ENCODE measurements at regions not wholly inside any gene's neighbourhood (a gene's known extent, or its start where the extent isn't known, plus 50 kb on each side); places are given as distances from the start of the nearest gene placed in this dataset.

GRCh38 chr16:73853968-73854367, 442.6 kb upstream of the PSMD7 start:
- ChIA-PET POLR2A (no interaction called here), CTCF (no interaction called here), RAD21 (ENCODE audit: low non-redundant PET in 1 of 2, low total read pairs in 2 of 2, uncharacterized antibody in 2 of 2, unreplicated experiment in 2 of 2) (no interaction called here)
- DNase-seq (ENCODE audit: low read depth, low spot score) = no peak
- H3K4me1 ChIP-seq (ENCODE audit: control insufficient read depth in 1 of 2, insufficient read depth in 2 of 2, low read length in 2 of 2) = no peaks in the 10 kb centered on the region
- H3K9me2 ChIP-seq (ENCODE audit: insufficient read depth) = no peaks in the 10 kb centered on the region
- no peak overlapping the region for H2AFZ ChIP-seq (ENCODE audit: low read depth, low read length, poor library complexity, severe bottlenecking)
- no peak for ATAC-seq
- H3K27me3 ChIP-seq (ENCODE audit: insufficient read depth, low read length) = peaks cover 21% of the 10 kb centered on the region
- intact Hi-C loops (cut with micrococcal nuclease) = no loop called here
- no peak overlapping the region for H3K27ac ChIP-seq (ENCODE audit: low read depth, low read length)
- H3K4me3 ChIP-seq (replicated peaks in 1 of 2; ENCODE audit: low read depth in 1 of 2, low read length in 2 of 2) = no peak overlapping the region
- H3K9ac ChIP-seq (ENCODE audit: low read length) = no peak overlapping the region
- H4K20me1 ChIP-seq (ENCODE audit: insufficient read depth) = no peaks in the 10 kb centered on the region
- H3K79me2 ChIP-seq (ENCODE audit: insufficient read depth, low read length) = no peaks in the 10 kb centered on the region
- no peak overlapping the region for H3K4me2 ChIP-seq (ENCODE audit: low read length)
- BruUV-seq (replicated peaks) = no TSS peak
- TF ChIP-seq POLR2A (IDR thresholded peaks at IDR 0.05; ENCODE audit: borderline replicate concordance, extremely low read depth, insufficient read depth, insufficient read length) (no peak), ATF3 (IDR thresholded peaks at IDR 0.05) (no peak)
- no peaks in the 10 kb centered on the region for H3K36me3 ChIP-seq (ENCODE audit: control insufficient read depth in 1 of 2, insufficient read depth in 2 of 2, low read length in 2 of 2)
- no peaks in the 10 kb centered on the region for H3K9me3 ChIP-seq (ENCODE audit: control insufficient read depth in 1 of 2, insufficient read depth in 1 of 2, low read depth in 1 of 2, low read length in 2 of 2)

DNA sequence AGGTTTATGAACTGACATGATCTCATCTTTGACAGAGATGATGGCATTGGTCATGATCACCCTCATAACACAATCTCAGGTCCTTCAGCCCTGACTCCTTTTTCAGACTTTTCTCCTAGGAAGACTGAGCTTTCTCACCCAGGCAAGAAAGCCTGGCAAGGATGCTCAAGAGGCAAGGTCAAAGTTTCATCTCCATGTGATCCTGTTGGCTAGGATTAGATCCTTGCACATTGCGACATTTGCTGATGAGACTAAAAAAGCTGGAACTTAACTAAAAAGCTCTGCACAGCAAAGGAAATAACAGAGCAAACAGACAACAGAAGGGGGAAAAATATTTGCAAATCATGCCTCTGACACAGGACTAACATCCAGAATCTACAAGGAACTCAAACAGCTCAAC, 444.1 kb upstream of the PSMD7 start:
- H3K4me1 ChIP-seq (ENCODE audit: control insufficient read depth in 1 of 2, insufficient read depth in 2 of 2, low read length in 2 of 2) = no peaks in the 10 kb centered on the region
- H3K9me2 ChIP-seq (ENCODE audit: insufficient read depth) = no peaks in the 10 kb centered on the region
- H3K79me2 ChIP-seq (ENCODE audit: insufficient read depth, low read length) = no peaks in the 10 kb centered on the region
- no peak overlapping the region for H3K27ac ChIP-seq (ENCODE audit: low read depth, low read length)
- no peak overlapping the region for H3K4me2 ChIP-seq (ENCODE audit: low read length)
- DNase-seq (ENCODE audit: low read depth, low spot score) (no peak), ATAC-seq (no peak)
- POLR2A ChIA-PET = no interaction called here
- H3K9ac ChIP-seq (ENCODE audit: low read length) = no peak overlapping the region
- no peaks in the 10 kb centered on the region for H3K9me3 ChIP-seq (ENCODE audit: control insufficient read depth in 1 of 2, insufficient read depth in 1 of 2, low read depth in 1 of 2, low read length in 2 of 2)
- BruUV-seq (replicated peaks) = no TSS peak
- no peak overlapping the region for H3K4me3 ChIP-seq (replicated peaks in 1 of 2; ENCODE audit: low read depth in 1 of 2, low read length in 2 of 2)
- intact Hi-C loops (cut with micrococcal nuclease) = no loop called here
- CTCF ChIA-PET = no interaction called here
- no peak overlapping the region for H2AFZ ChIP-seq (ENCODE audit: low read depth, low read length, poor library complexity, severe bottlenecking)
- H3K27me3 ChIP-seq (ENCODE audit: insufficient read depth, low read length) = peaks cover 20% of the 10 kb centered on the region
- no peaks in the 10 kb centered on the region for H3K36me3 ChIP-seq (ENCODE audit: control insufficient read depth in 1 of 2, insufficient read depth in 2 of 2, low read length in 2 of 2)
- RAD21 ChIA-PET (ENCODE audit: low non-redundant PET in 1 of 2, low total read pairs in 2 of 2, uncharacterized antibody in 2 of 2, unreplicated experiment in 2 of 2) = no interaction called here
- TF ChIP-seq CBX3 (IDR thresholded peaks at IDR 0.05; ENCODE audit: low read depth) = no peak
- TF ChIP-seq POLR2A (IDR thresholded peaks at IDR 0.05; ENCODE audit: borderline replicate concordance, extremely low read depth, insufficient read depth, insufficient read length) = no peak
- TF ChIP-seq ZFX (IDR thresholded peaks at IDR 0.05) = no peak
- TF ChIP-seq, protein P1, sequence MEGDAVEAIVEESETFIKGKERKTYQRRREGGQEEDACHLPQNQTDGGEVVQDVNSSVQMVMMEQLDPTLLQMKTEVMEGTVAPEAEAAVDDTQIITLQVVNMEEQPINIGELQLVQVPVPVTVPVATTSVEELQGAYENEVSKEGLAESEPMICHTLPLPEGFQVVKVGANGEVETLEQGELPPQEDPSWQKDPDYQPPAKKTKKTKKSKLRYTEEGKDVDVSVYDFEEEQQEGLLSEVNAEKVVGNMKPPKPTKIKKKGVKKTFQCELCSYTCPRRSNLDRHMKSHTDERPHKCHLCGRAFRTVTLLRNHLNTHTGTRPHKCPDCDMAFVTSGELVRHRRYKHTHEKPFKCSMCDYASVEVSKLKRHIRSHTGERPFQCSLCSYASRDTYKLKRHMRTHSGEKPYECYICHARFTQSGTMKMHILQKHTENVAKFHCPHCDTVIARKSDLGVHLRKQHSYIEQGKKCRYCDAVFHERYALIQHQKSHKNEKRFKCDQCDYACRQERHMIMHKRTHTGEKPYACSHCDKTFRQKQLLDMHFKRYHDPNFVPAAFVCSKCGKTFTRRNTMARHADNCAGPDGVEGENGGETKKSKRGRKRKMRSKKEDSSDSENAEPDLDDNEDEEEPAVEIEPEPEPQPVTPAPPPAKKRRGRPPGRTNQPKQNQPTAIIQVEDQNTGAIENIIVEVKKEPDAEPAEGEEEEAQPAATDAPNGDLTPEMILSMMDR (IDR thresholded peaks at IDR 0.05 in 2 of 3, conservative IDR thresholded peaks at IDR 0.05 in 1 of 3; ENCODE audit: borderline replicate concordance in 1 of 3, insufficient read depth in 1 of 3, low read depth in 2 of 3, low read length in 2 of 3) = no peak
- TF ChIP-seq ZNF274 (IDR thresholded peaks at IDR 0.05; ENCODE audit: low read depth, low read length) = no peak
- no peak for TF ChIP-seq CEBPB (IDR thresholded peaks at IDR 0.05; ENCODE audit: low read depth)
- no peak for TF ChIP-seq FOSL1 (IDR thresholded peaks at IDR 0.05; ENCODE audit: low read depth)
- no peak for TF ChIP-seq EZH2 (IDR thresholded peaks at IDR 0.05)
- no peak for TF ChIP-seq ATF3 (IDR thresholded peaks at IDR 0.05)
- no peak for TF ChIP-seq RAD21 (IDR thresholded peaks at IDR 0.05; ENCODE audit: low read depth)
- TF ChIP-seq MAX (IDR thresholded peaks at IDR 0.05) = no peak
- no peak for TF ChIP-seq SRF (IDR thresholded peaks at IDR 0.05; ENCODE audit: low read depth)
- TF ChIP-seq, protein P2, sequence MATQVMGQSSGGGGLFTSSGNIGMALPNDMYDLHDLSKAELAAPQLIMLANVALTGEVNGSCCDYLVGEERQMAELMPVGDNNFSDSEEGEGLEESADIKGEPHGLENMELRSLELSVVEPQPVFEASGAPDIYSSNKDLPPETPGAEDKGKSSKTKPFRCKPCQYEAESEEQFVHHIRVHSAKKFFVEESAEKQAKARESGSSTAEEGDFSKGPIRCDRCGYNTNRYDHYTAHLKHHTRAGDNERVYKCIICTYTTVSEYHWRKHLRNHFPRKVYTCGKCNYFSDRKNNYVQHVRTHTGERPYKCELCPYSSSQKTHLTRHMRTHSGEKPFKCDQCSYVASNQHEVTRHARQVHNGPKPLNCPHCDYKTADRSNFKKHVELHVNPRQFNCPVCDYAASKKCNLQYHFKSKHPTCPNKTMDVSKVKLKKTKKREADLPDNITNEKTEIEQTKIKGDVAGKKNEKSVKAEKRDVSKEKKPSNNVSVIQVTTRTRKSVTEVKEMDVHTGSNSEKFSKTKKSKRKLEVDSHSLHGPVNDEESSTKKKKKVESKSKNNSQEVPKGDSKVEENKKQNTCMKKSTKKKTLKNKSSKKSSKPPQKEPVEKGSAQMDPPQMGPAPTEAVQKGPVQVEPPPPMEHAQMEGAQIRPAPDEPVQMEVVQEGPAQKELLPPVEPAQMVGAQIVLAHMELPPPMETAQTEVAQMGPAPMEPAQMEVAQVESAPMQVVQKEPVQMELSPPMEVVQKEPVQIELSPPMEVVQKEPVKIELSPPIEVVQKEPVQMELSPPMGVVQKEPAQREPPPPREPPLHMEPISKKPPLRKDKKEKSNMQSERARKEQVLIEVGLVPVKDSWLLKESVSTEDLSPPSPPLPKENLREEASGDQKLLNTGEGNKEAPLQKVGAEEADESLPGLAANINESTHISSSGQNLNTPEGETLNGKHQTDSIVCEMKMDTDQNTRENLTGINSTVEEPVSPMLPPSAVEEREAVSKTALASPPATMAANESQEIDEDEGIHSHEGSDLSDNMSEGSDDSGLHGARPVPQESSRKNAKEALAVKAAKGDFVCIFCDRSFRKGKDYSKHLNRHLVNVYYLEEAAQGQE (IDR thresholded peaks at IDR 0.05; ENCODE audit: low read depth) = no peak
- no peak for TF ChIP-seq EGR1 (IDR thresholded peaks at IDR 0.05; ENCODE audit: low read depth)
- TF ChIP-seq JUND (IDR thresholded peaks at IDR 0.05) = no peak
- no peak for TF ChIP-seq EZH2phosphoT487 (IDR thresholded peaks at IDR 0.05; ENCODE audit: borderline replicate concordance)
- TF ChIP-seq SIN3A (IDR thresholded peaks at IDR 0.05; ENCODE audit: low read depth) = no peak
- no peaks in the 10 kb centered on the region for H4K20me1 ChIP-seq (ENCODE audit: insufficient read depth)
